Trophoblast cell (in vitro differentiated cells and primary cell): ENCODE measurements at regions not wholly inside any gene's neighbourhood (a gene's known extent, or its start where the extent isn't known, plus 50 kb on each side); places are given as distances from the start of the nearest gene placed in this dataset.

Experiments used
- DNase-seq, 2 donors: peaks; one replicate each; pipeline ENCODE4 v3.0.0-alpha.2; 2016
- H2AFZ ChIP-seq: 2 replicates; pipeline ENCODE4 v1.6.1; 2013; ENCODE audit warnings: low read length, moderate library complexity, mild to moderate bottlenecking; ENCODE audit not compliant: insufficient read depth, poor library complexity
- H2AK5ac ChIP-seq: 2 replicates; pipeline ENCODE4 v1.6.1; 2013; ENCODE audit warnings: mild to moderate bottlenecking, low read length
- H2BK120ac ChIP-seq: 2 replicates; pipeline ENCODE4 v1.6.1; 2013; ENCODE audit warnings: low read length, mild to moderate bottlenecking, moderate library complexity; ENCODE audit not compliant: insufficient read depth, poor library complexity
- H2BK12ac ChIP-seq: 2 replicates; pipeline ENCODE4 v1.6.1; 2013; ENCODE audit warnings: mild to moderate bottlenecking, low read length, moderate library complexity
- H2BK5ac ChIP-seq: 2 replicates; pipeline ENCODE4 v1.6.1; 2013; ENCODE audit warnings: low read length, low read depth, moderate library complexity, mild to moderate bottlenecking; ENCODE audit not compliant: poor library complexity
- H3K14ac ChIP-seq: 2 replicates; pipeline ENCODE4 v1.6.1; 2013; ENCODE audit warnings: mild to moderate bottlenecking, low read length
- H3K18ac ChIP-seq: 2 replicates; pipeline ENCODE4 v1.6.1; 2013; ENCODE audit warnings: mild to moderate bottlenecking, low read length
- H3K23ac ChIP-seq: 2 replicates; pipeline ENCODE4 v1.6.1; 2013; ENCODE audit warnings: low read length
- H3K27ac ChIP-seq: 2 replicates; pipeline ENCODE4 v1.5.1; 2013; ENCODE audit warnings: low read depth, mild to moderate bottlenecking, inconsistent platforms, low read length, moderate library complexity
- H3K27me3 ChIP-seq: 2 replicates; pipeline ENCODE4 v1.6.1; 2013; ENCODE audit warnings: inconsistent platforms, mild to moderate bottlenecking, low read length, moderate library complexity; ENCODE audit not compliant: insufficient read depth
- H3K36me3 ChIP-seq, 2 experiments: 1 replicate in 1 of 2; 2 replicates in 1 of 2; pipeline ENCODE4 v1.6.1; 2013; ENCODE audit warnings: low read length in 2 of 2, mild to moderate bottlenecking in 2 of 2, moderate library complexity in 1 of 2; ENCODE audit not compliant: insufficient read depth in 2 of 2, control insufficient read depth in 1 of 2
- H3K4ac ChIP-seq: 2 replicates; pipeline ENCODE4 v1.6.1; 2013; ENCODE audit warnings: low read depth, mild to moderate bottlenecking, low read length, moderate library complexity
- H3K4me1 ChIP-seq, 2 experiments: 1 replicate in 1 of 2; 2 replicates in 1 of 2; pipeline ENCODE4 v1.6.1; 2013; ENCODE audit warnings: low read length in 2 of 2, mild to moderate bottlenecking in 2 of 2, moderate library complexity in 1 of 2; ENCODE audit not compliant: insufficient read depth in 2 of 2, control insufficient read depth in 1 of 2
- H3K4me2 ChIP-seq: 2 replicates; pipeline ENCODE4 v1.6.1; 2013; ENCODE audit warnings: inconsistent platforms, mild to moderate bottlenecking, low read length, moderate library complexity
- H3K4me3 ChIP-seq: 2 replicates; pipeline ENCODE4 v1.5.1; 2013; ENCODE audit warnings: mild to moderate bottlenecking, low read depth, low read length, inconsistent platforms
- H3K79me1 ChIP-seq: one replicate; pipeline ENCODE4 v1.6.1; 2013; ENCODE audit warnings: low read length
- H3K79me2 ChIP-seq: 2 replicates; pipeline ENCODE4 v1.6.1; 2013; ENCODE audit warnings: low read length, mild to moderate bottlenecking; ENCODE audit not compliant: control insufficient read depth, insufficient read depth, poor library complexity
- H3K9ac ChIP-seq: 2 replicates; pipeline ENCODE4 v1.6.1; 2013; ENCODE audit warnings: mild to moderate bottlenecking, low read length
- H3K9me3 ChIP-seq: 2 replicates; pipeline ENCODE4 v1.6.1; 2013; ENCODE audit warnings: low read depth, mild to moderate bottlenecking, control low read depth, inconsistent platforms, low read length; ENCODE audit not compliant: insufficient read depth
- H4K12ac ChIP-seq: 2 replicates; pipeline ENCODE4 v1.6.1; 2013; ENCODE audit warnings: low read depth, mild to moderate bottlenecking, low read length, moderate library complexity
- H4K8ac ChIP-seq: 2 replicates; pipeline ENCODE4 v1.6.1; 2013; ENCODE audit warnings: low read depth, mild to moderate bottlenecking, low read length, moderate library complexity
- H4K91ac ChIP-seq: one replicate; pipeline ENCODE4 v1.6.1; 2013; ENCODE audit warnings: low read depth, mild to moderate bottlenecking, low read length, moderate library complexity
- WGBS: extraction: QIAGEN DNeasy Blood & Tissue Kit; methylation state at CpG from one replicate; pipeline ENCODE4 v1.1.7; 2013; ENCODE audit warnings: missing lambda C conversion rate; ENCODE audit not compliant: insufficient read length, insufficient coverage; ENCODE audit errors: extremely low coverage; 5-methylcytosine and 5-hydroxymethylcytosine counted together

DNA sequence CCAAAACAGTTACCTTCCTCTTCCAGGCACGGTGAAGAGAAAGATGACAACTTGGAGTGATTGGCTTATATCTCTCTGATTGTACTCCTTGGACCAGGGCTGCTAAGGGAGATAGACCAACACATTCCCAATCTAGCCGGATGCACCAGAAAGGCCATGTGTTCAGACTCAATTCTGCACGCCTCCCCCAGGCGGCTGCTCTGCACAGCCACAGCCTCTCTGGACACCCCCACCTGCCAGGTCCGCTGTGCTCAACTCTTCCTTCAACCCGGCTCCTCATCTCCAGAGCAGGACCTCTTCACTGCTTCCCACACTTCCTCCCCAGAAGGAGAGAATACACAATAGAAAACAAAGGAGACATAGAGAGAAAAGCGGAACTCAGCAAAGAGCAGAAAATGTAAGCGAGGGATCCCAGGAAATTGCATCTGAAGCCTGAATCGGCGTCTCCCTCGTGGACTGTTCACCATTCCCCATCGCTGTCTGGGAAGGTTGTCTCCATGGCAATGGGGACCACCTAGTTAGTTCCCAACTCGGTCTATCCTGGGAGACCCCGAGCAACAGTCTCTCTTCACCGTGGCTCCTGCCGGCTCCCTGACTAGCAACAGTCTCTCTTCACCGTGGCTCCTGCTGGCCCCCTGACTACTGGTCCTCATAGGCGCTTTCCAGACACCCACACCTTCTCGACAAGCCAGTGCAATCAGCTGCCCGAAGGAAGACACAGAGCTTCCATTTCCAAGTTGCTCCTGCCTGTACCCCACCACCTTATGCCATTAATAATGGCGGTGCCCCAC is 361.7 kb upstream of the MYT1L start:
- Histone ChIP-seq H2AK5ac (no peak overlapping the region), H3K9ac (no peak overlapping the region), H3K4me1 (no peaks in the 10 kb centered on the region), H2BK120ac (no peak overlapping the region), H4K91ac (no peak overlapping the region), H2BK5ac (no peak overlapping the region), H2BK12ac (no peak overlapping the region), H3K4ac (no peak overlapping the region), H4K12ac (no peak overlapping the region), H3K79me2 (no peaks in the 10 kb centered on the region), H3K14ac (no peak overlapping the region), H3K27me3 (no peaks in the 10 kb centered on the region), H3K18ac (no peak overlapping the region), H3K4me3 (no peak overlapping the region), H3K23ac (no peak overlapping the region), H3K27ac (no peak overlapping the region), H3K4me2 (no peak overlapping the region), H2AFZ (no peak overlapping the region), H3K9me3 (peaks cover 4% of the 10 kb centered on the region), H4K8ac (no peak overlapping the region), H3K79me1 (no peaks in the 10 kb centered on the region), H3K36me3 (no peaks in the 10 kb centered on the region)
- WGBS = no CpG with 5 or more reads among the region's 21 CpGs
- no peak for DNase-seq

DNA sequence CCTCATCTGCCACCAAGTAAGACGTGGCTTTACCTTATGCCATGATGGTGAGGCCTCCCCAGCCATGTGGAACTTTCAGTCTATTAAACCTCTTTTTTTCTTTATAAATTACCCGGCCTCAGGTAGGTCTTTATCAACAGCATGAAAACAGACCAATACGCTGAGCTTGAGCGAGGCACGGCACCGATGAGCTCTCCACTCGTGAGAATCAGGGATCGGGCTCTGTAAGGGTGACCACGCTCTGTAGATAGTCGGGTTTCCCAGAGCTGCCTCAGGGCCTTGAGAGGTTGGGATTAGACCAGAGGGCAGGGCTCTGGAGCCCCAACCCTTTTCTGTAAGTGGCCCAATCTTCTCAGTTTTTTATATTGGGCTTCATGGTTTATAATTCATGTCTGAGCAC is 360.3 kb upstream of the MYT1L start:
- Histone ChIP-seq H2AFZ (no peak overlapping the region), H3K4me2 (no peak overlapping the region), H3K9me3 (peaks cover 4% of the 10 kb centered on the region), H4K91ac (no peak overlapping the region), H2AK5ac (no peak overlapping the region), H4K8ac (no peak overlapping the region), H3K36me3 (no peaks in the 10 kb centered on the region), H3K79me2 (no peaks in the 10 kb centered on the region), H3K23ac (no peak overlapping the region), H3K9ac (no peak overlapping the region), H2BK5ac (no peak overlapping the region), H4K12ac (no peak overlapping the region), H2BK12ac (no peak overlapping the region), H3K14ac (no peak overlapping the region), H2BK120ac (no peak overlapping the region), H3K18ac (no peak overlapping the region), H3K4me3 (no peak overlapping the region), H3K4me1 (no peaks in the 10 kb centered on the region), H3K27me3 (no peaks in the 10 kb centered on the region), H3K4ac (no peak overlapping the region), H3K79me1 (no peaks in the 10 kb centered on the region), H3K27ac (no peak overlapping the region)
- no peak for DNase-seq
- WGBS = no CpG with 5 or more reads among the region's 10 CpGs

DNA sequence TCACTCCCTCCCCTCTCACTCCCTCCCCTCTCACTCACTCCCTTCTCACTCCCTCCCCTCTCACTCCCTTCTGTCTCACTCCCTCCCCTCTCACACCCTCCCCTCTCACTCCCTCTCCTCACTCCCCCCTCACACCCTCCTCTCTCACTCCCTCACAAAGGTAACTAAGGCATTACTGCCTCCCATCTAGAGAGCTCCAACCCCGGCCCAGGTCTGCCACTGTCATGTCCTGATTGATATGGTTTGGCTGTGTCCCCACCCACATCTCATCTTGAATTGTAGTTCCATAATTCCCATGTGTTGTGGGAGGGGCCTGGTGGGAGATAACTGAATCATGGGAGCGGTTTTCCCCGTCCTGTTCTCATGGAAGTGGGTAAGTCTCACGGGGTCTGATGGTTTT is 359.9 kb upstream of the MYT1L start:
- no peak overlapping the region for H4K8ac ChIP-seq
- H3K4me2 ChIP-seq = no peak overlapping the region
- H3K14ac ChIP-seq = no peak overlapping the region
- H2BK120ac ChIP-seq = no peak overlapping the region
- no peaks in the 10 kb centered on the region for H3K27me3 ChIP-seq
- no peaks in the 10 kb centered on the region for H3K79me1 ChIP-seq
- no peak overlapping the region for H2AFZ ChIP-seq
- H3K4ac ChIP-seq = no peak overlapping the region
- no peaks in the 10 kb centered on the region for H3K79me2 ChIP-seq
- H3K27ac ChIP-seq = no peak overlapping the region
- no peak overlapping the region for H2BK12ac ChIP-seq
- no peak overlapping the region for H3K4me3 ChIP-seq
- H3K23ac ChIP-seq = no peak overlapping the region
- H3K4me1 ChIP-seq = no peaks in the 10 kb centered on the region
- H3K18ac ChIP-seq = no peak overlapping the region
- no peak overlapping the region for H4K91ac ChIP-seq
- no peak overlapping the region for H2BK5ac ChIP-seq
- H3K36me3 ChIP-seq = no peaks in the 10 kb centered on the region
- peaks cover 4% of the 10 kb centered on the region for H3K9me3 ChIP-seq
- DNase-seq = no peak
- no peak overlapping the region for H4K12ac ChIP-seq
- H2AK5ac ChIP-seq = no peak overlapping the region
- no peak overlapping the region for H3K9ac ChIP-seq
- no CpG with 5 or more reads among the region's 4 CpGs for WGBS

DNA sequence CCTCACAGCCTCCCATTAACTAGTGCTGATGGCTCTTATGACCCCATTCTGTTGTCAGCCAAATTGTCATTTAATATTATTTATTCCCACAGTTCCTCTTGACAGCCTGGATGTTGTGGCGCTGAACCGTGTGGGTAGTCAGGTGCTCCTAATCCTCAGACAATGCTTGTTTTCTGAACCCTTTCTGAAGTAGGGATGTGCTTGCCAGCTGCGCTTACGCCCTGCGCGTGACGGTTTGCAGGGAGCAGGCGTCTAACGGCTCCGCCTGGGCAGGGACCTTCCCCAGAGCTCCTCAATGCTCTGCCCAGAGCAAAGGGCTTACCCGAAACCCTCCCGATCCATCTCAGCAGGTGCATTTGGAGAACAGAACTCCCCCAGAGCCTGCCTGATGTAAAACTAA is 358.2 kb upstream of the MYT1L start:
- no peaks in the 10 kb centered on the region for H3K36me3 ChIP-seq
- no peak for DNase-seq
- no peak overlapping the region for H2BK5ac ChIP-seq
- no peak overlapping the region for H2AFZ ChIP-seq
- H4K8ac ChIP-seq = no peak overlapping the region
- H3K18ac ChIP-seq = no peak overlapping the region
- peaks cover 4% of the 10 kb centered on the region for H3K9me3 ChIP-seq
- H3K27me3 ChIP-seq = no peaks in the 10 kb centered on the region
- no peak overlapping the region for H3K4me3 ChIP-seq
- H2BK12ac ChIP-seq = no peak overlapping the region
- H3K4me1 ChIP-seq = no peaks in the 10 kb centered on the region
- H4K12ac ChIP-seq = no peak overlapping the region
- no peak overlapping the region for H3K23ac ChIP-seq
- H4K91ac ChIP-seq = no peak overlapping the region
- H3K27ac ChIP-seq = no peak overlapping the region
- H3K14ac ChIP-seq = no peak overlapping the region
- WGBS = no CpG with 5 or more reads among the region's 12 CpGs
- H2BK120ac ChIP-seq = no peak overlapping the region
- no peaks in the 10 kb centered on the region for H3K79me2 ChIP-seq
- H3K4ac ChIP-seq = no peak overlapping the region
- no peak overlapping the region for H3K9ac ChIP-seq
- H3K79me1 ChIP-seq = no peaks in the 10 kb centered on the region
- no peak overlapping the region for H3K4me2 ChIP-seq
- H2AK5ac ChIP-seq = no peak overlapping the region
